Memory B cell (primary cell): ENCODE measurements at regions not wholly inside any gene's neighbourhood (a gene's known extent, or its start where the extent isn't known, plus 50 kb on each side); places are given as distances from the start of the nearest gene placed in this dataset.

Source experiments
- ATAC-seq: fragments of 150-1000 bp; cut with Tn5 transposase; 2 replicates; pipeline ENCODE4 v1.10.0; 2021; ENCODE audit warnings: low read depth, mild to moderate bottlenecking, moderate library complexity
- DNase-seq, 2 donors: peaks; one replicate each; pipeline ENCODE4 v3.0.0; 2022; ENCODE audit warnings: low spot score in 2 of 2
- H3K27ac Mint-ChIP-seq: one replicate; pipeline ENCODE4 v1.8.0; 2022; ENCODE audit warnings: mild to moderate bottlenecking, moderate library complexity, mixed read lengths
- H3K27me3 Mint-ChIP-seq: one replicate; pipeline ENCODE4 v1.8.0; 2022; ENCODE audit warnings: mixed read lengths
- H3K36me3 Mint-ChIP-seq: one replicate; pipeline ENCODE4 v1.8.0; 2022; ENCODE audit warnings: mild to moderate bottlenecking, mixed read lengths
- H3K4me1 Mint-ChIP-seq: one replicate; pipeline ENCODE4 v1.8.0; 2022; ENCODE audit warnings: mixed read lengths
- H3K4me3 Mint-ChIP-seq: one replicate; pipeline ENCODE4 v1.8.0; 2022; ENCODE audit warnings: mild to moderate bottlenecking, moderate library complexity, mixed read lengths
- H3K9me3 Mint-ChIP-seq: one replicate; pipeline ENCODE4 v1.8.0; 2022; ENCODE audit warnings: mixed read lengths

DNA sequence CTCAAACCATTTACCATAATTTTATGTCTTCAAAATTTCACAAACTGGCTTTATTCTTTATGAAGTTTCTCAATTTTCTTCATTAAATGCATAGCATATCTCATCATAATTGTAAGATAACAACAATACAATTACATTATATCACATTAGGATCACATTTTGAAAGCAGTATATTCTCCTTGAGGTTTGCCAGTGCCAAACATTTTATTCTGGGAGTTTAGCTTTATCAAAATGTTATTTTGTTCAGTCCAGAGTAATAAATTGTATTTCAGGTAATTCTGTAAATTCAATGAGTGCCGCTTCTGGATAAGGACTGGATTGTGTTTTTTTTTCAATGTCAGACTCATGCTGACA lies 234.6 kb upstream of the MIR17HG start:
- Mint-ChIP-seq H3K27me3 (no peaks in the 10 kb centered on the region), H3K9me3 (peaks cover 3% of the 10 kb centered on the region), H3K27ac (no peak overlapping the region), H3K4me1 (no peaks in the 10 kb centered on the region), H3K4me3 (no peak overlapping the region), H3K36me3 (no peaks in the 10 kb centered on the region)
- no peak for DNase-seq
- no peak for ATAC-seq

GRCh38 chr13:91115776-91116175 lies 231.7 kb upstream of the MIR17HG start:
- ATAC-seq (no peak), DNase-seq (no peak)
- Mint-ChIP-seq H3K27ac (no peak overlapping the region), H3K9me3 (peaks cover 3% of the 10 kb centered on the region), H3K36me3 (no peaks in the 10 kb centered on the region), H3K27me3 (no peaks in the 10 kb centered on the region), H3K4me3 (no peak overlapping the region), H3K4me1 (no peaks in the 10 kb centered on the region)

DNA sequence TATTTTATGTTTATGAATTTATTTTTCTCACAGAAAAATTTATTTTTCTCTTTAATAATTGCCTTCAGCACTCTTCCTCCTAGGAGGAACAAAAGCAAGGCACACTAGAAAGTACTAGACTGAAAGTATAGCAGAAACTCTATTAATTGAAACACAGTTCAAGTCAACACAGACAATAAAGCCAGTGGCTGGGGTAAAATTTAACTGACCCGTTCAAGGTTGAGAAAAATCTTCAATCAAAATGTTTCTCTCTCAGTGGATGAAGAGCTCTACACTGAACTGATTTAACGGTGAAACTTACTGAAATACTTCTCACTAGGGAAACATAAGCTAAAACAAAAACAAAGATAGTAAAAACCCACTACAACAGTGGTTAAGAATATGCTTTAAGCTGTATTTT lies 230.1 kb upstream of the MIR17HG start:
- no peaks in the 10 kb centered on the region for H3K36me3 Mint-ChIP-seq
- ATAC-seq = no peak
- peaks cover 3% of the 10 kb centered on the region for H3K9me3 Mint-ChIP-seq
- H3K27ac Mint-ChIP-seq = no peak overlapping the region
- no peaks in the 10 kb centered on the region for H3K4me1 Mint-ChIP-seq
- H3K4me3 Mint-ChIP-seq = no peak overlapping the region
- no peaks in the 10 kb centered on the region for H3K27me3 Mint-ChIP-seq
- DNase-seq = no peak

DNA sequence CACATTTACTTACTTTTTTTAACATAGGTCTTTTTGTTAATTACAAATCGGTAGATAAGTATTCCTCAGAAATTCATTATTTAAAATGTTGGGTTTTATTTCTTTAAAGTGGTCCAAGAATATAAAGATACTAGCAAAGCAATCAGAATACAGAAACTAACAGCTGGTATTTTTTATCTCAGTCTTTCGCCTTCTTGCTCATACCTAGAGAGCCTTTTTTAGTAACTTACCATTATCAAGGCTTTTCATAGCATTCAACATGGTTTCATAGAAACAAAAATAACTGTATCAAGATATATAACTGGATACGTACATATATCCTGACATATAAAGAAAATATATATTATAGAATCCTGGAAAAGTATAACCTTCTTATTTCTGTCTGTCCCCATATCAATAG lies 227.8 kb upstream of the MIR17HG start:
- ATAC-seq (no peak), DNase-seq (no peak)
- H3K27ac Mint-ChIP-seq = no peak overlapping the region
- H3K4me3 Mint-ChIP-seq = no peak overlapping the region
- H3K36me3 Mint-ChIP-seq = no peaks in the 10 kb centered on the region
- no peaks in the 10 kb centered on the region for H3K27me3 Mint-ChIP-seq
- peaks cover 3% of the 10 kb centered on the region for H3K9me3 Mint-ChIP-seq
- H3K4me1 Mint-ChIP-seq = no peaks in the 10 kb centered on the region

DNA sequence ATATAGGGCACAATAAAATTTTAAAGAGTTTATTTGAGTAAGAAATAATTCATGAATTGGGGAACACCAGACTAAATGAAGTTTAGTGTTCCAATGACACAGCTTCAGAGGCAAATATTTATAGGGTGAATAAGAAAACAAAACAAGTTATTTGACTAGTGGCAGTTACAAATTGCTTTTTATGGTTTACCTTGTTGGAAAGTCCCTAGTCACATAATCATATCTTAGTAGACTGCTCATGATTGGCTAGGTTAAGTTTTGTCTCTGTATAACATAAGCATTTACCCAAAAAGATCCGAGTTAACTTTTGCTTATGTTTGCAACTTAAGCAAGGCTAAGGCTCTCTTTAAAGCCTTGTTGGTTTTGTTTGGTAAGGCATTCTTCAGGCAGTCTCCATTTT lies 224.7 kb upstream of the MIR17HG start:
- ATAC-seq (no peak), DNase-seq (no peak)
- Mint-ChIP-seq H3K36me3 (no peaks in the 10 kb centered on the region), H3K4me3 (no peak overlapping the region), H3K27ac (no peak overlapping the region), H3K9me3 (no peaks in the 10 kb centered on the region), H3K4me1 (no peaks in the 10 kb centered on the region), H3K27me3 (peaks cover 2% of the 10 kb centered on the region)

DNA sequence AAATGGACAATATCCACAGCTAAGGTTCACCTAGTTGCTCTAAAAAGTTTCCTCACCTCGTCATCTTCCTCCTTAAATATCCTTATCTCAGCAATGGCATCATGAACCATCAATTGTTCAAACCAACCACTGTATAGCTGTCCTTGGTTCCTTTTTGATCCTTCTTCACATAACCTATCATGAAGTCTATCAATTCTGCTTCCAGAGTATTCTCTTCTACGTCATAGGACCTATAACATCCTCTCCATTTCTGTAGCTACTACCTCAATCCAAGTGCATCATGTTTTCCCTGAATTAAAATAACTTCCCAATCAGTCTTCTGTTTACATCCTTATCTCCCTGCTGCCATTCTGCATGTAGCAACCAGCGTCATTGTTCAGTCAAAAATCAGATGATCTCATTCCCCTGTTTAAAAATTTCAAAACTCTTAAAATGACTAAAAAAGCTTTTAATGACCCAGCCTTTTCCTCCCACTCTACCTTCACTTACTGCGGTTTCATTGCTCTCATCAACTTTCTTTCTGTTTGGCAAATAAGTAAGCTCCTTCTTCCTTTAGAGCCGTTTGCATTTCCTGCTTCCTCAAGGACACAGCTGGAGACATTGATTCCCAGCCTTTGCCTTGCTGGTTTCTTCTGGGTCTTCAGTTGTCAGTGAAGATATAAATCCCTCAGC lies 223.9 kb upstream of the MIR17HG start:
- H3K4me1 Mint-ChIP-seq = no peaks in the 10 kb centered on the region
- ATAC-seq (no peak), DNase-seq (no peak)
- H3K27ac Mint-ChIP-seq = no peak overlapping the region
- H3K27me3 Mint-ChIP-seq = peaks cover 3% of the 10 kb centered on the region
- H3K9me3 Mint-ChIP-seq = no peaks in the 10 kb centered on the region
- no peaks in the 10 kb centered on the region for H3K36me3 Mint-ChIP-seq
- no peak overlapping the region for H3K4me3 Mint-ChIP-seq

DNA sequence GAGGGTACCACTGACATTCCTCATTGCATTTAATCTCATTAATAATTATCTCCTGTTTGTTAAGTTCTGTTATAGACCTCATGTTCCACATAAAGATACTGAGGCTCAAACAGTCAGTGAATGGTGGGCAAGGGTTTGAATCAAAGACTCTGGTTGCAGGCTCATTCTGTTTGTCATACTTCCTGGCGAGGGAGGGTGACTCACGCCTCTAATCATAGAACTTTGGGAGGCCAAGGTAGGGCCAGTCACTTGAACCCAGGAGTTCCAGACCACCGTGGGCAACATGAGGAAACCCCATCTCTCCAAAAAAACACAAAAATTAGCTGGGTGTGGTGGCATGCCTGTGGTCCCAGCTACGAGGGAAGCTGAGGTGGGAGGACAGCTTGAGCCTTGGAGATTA lies 220.7 kb upstream of the MIR17HG start:
- Mint-ChIP-seq H3K27me3 (peaks cover 8% of the 10 kb centered on the region), H3K27ac (no peak overlapping the region), H3K4me3 (no peak overlapping the region), H3K9me3 (no peaks in the 10 kb centered on the region), H3K4me1 (no peaks in the 10 kb centered on the region), H3K36me3 (no peaks in the 10 kb centered on the region)
- DNase-seq (no peak), ATAC-seq (no peak)

- Mint-ChIP-seq H3K4me3 (no peak overlapping the region), H3K27me3 (peaks cover 8% of the 10 kb centered on the region), H3K4me1 (no peaks in the 10 kb centered on the region), H3K27ac (no peak overlapping the region), H3K36me3 (no peaks in the 10 kb centered on the region), H3K9me3 (no peaks in the 10 kb centered on the region)
- DNase-seq (no peak), ATAC-seq (no peak)
Observed at GRCh38 chr13:91127995-91128394, 219.5 kb upstream of the MIR17HG start.

DNA sequence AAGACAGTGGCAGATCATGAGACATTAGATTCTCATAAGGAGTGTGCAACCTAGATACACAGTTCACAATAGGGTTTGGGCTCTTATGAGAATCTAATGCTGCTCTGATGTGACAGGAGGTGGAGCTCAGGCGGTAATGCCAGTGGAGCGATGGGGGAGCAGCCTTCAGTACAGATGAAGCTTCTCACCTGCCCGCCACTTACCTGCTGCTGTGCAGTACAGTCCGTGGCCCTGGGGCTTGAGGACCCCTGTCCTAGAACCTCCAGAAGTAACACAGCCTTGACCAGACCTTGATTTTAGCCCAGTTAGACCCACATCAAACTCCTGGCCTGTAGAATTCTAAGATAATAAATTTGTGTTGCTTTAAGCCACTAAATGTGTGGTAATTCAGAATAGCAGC lies 215.1 kb upstream of the MIR17HG start:
- H3K27ac Mint-ChIP-seq = no peak overlapping the region
- no peaks in the 10 kb centered on the region for H3K4me1 Mint-ChIP-seq
- peaks cover 5% of the 10 kb centered on the region for H3K27me3 Mint-ChIP-seq
- no peaks in the 10 kb centered on the region for H3K9me3 Mint-ChIP-seq
- H3K36me3 Mint-ChIP-seq = no peaks in the 10 kb centered on the region
- no peak overlapping the region for H3K4me3 Mint-ChIP-seq
- ATAC-seq (no peak), DNase-seq (no peak)

GRCh38 chr13:91132786-91133185 lies 214.7 kb upstream of the MIR17HG start:
- peaks cover 5% of the 10 kb centered on the region for H3K27me3 Mint-ChIP-seq
- no peak overlapping the region for H3K4me3 Mint-ChIP-seq
- ATAC-seq = no peak

DNA sequence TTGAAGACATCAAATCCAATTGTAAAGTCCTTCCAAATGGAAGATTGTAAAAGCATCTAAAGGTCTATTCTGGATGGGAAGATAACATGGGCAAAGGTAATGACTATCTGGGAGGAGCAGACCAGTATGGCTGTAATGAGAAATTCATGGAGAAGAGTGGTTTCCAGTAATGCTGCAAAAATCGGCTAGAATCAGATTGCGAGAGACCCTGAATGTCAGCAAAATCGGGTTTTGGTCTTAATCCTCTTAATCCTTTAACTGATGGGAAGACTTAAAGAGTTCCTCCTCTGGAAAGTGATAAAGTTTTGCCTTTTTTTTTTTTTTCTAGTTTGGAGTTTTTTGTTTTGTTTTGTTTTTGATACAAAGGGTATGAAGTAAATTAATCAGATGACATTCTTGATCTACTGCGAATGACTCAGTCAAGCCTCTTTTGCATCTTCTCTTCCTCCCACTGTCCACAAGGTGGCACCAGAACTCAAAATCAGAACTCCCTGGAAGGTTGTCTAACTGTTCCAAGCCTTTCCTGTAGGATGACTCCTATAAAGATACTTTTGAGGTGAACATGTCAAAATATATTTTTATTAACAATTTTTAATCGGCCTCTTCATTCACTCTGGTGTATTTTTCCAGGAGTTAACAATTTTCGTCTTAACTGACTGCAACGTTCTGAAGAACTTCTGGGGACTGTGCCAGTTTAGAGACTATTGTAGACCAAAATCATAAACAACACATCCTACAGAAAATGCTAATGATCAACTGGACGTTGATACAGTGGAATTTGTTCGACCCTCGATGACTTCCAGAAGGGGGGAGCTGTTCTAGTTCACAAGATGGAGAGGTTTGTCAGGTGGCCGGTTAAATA lies 213.3 kb upstream of the MIR17HG start:
- Mint-ChIP-seq H3K36me3 (no peaks in the 10 kb centered on the region), H3K4me1 (no peaks in the 10 kb centered on the region), H3K27ac (no peak overlapping the region), H3K4me3 (no peak overlapping the region), H3K9me3 (no peaks in the 10 kb centered on the region), H3K27me3 (peaks cover 2% of the 10 kb centered on the region)
- DNase-seq (peak in 1 of 2 donors; percentile 4), ATAC-seq (no peak)

More at GRCh38 chr13:91132786-91133185, 214.7 kb upstream of the MIR17HG start:
- DNase-seq = no peak
- Mint-ChIP-seq H3K9me3 (no peaks in the 10 kb centered on the region), H3K4me1 (no peaks in the 10 kb centered on the region), H3K36me3 (no peaks in the 10 kb centered on the region), H3K27ac (no peak overlapping the region)

- H3K27ac Mint-ChIP-seq = no peak overlapping the region
Observed at GRCh38 chr13:91134803-91135184, 212.7 kb upstream of the MIR17HG start.

GRCh38 chr13:91135376-91135775 lies 212.1 kb upstream of the MIR17HG start:
- Mint-ChIP-seq H3K4me1 (no peaks in the 10 kb centered on the region), H3K27me3 (no peaks in the 10 kb centered on the region), H3K36me3 (no peaks in the 10 kb centered on the region), H3K9me3 (no peaks in the 10 kb centered on the region), H3K4me3 (no peak overlapping the region), H3K27ac (no peak overlapping the region)
- no peak for ATAC-seq
- no peak for DNase-seq

More at GRCh38 chr13:91134803-91135184, 212.7 kb upstream of the MIR17HG start:
- Mint-ChIP-seq H3K9me3 (no peaks in the 10 kb centered on the region), H3K27me3 (peaks cover 2% of the 10 kb centered on the region), H3K4me3 (no peak overlapping the region), H3K4me1 (no peaks in the 10 kb centered on the region), H3K36me3 (no peaks in the 10 kb centered on the region)
- DNase-seq (no peak), ATAC-seq (no peak)

DNA sequence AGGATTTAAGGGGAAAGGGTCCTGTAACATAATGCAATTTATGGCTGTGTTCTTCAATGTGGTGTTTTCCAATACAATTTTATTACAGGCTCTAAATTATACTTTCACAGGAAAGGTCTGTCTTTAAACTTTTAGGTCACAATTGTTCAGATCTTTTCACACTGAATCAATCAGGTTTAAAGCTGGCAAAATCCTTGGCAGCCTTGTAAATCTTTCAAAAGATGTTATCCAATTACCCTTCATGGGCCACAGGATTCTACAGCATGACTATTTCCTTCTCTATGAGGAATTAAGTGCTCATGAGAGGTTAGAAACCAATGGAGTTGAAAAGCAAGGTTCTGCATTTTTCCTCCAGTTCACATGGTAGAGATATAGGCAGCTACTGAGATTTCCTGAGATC lies 211.5 kb upstream of the MIR17HG start:
- no peaks in the 10 kb centered on the region for H3K27me3 Mint-ChIP-seq
- no peaks in the 10 kb centered on the region for H3K9me3 Mint-ChIP-seq
- H3K36me3 Mint-ChIP-seq = no peaks in the 10 kb centered on the region
- H3K4me3 Mint-ChIP-seq = no peak overlapping the region
- H3K4me1 Mint-ChIP-seq = no peaks in the 10 kb centered on the region
- no peak overlapping the region for H3K27ac Mint-ChIP-seq
- ATAC-seq (no peak), DNase-seq (no peak)

DNA sequence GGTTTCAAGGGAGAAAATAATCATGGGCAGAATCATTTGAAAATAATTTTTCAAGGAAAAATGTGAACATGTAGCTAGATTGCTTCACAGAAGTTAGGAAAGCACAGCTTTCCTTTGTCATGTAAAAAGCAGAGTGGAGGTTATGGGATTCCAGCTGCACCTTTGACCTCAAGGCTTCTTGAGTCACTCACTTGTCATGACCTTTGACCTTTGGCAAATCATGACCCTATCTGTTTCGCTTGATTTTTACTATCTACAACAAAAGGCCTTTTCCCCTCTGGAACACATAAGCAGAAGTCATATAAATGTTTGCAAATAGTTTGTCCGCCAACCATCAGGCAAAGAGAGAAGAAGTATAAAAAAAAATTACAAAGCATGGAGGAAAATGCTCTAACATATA lies 210.7 kb upstream of the MIR17HG start:
- no peak for DNase-seq
- Mint-ChIP-seq H3K27me3 (no peaks in the 10 kb centered on the region), H3K4me3 (no peak overlapping the region), H3K4me1 (no peaks in the 10 kb centered on the region), H3K27ac (no peak overlapping the region), H3K36me3 (no peaks in the 10 kb centered on the region), H3K9me3 (no peaks in the 10 kb centered on the region)
- ATAC-seq = no peak
